GM12878 (cell line): ENCODE measurements at regions not wholly inside any gene's neighbourhood (a gene's known extent, or its start where the extent isn't known, plus 50 kb on each side); places are given as distances from the start of the nearest gene placed in this dataset.

Experiments used
- ATAC-seq: fragments of 200-7000 bp; cut with Tn5 transposase; 3 replicates; pipeline ENCODE4 v1.9.1; 2020; ENCODE audit warnings: mild to moderate bottlenecking, moderate library complexity
- BruUV-seq: library from RNA; stranded (reverse); fragments of 400-500 nt; replicated peaks from 2 replicates; lab custom pipeline; 2021; lab: Mats Ljungman, UMichigan
- CTCF ChIA-PET: fragments of 300-600 bp; sonication (Branson Sonifier 250); formaldehyde crosslinking; extraction: SDS; loops from one replicate; lab custom pipeline; 2021; ENCODE audit warnings: inconsistent platforms; lab: Yijun Ruan, JAX
- POLR2A ChIA-PET: fragments of 350-600 bp; formaldehyde crosslinking; extraction: SDS; loops from one replicate; lab custom pipeline; 2021; ENCODE audit warnings: inconsistent platforms; lab: Charles Lee
- RAD21 ChIA-PET: fragments of 300-600 bp; sonication (Branson Sonifier 250); formaldehyde crosslinking; loops from one replicate; lab custom pipeline; 2023; ENCODE audit warnings: antibody characterized with exemption; ENCODE audit not compliant: unreplicated experiment; lab: Charles Lee
- SMC1A ChIA-PET: fragments of 300-600 bp; sonication (Branson Sonifier 250); formaldehyde crosslinking; loops from one replicate; lab custom pipeline; 2023; ENCODE audit not compliant: unreplicated experiment, uncharacterized antibody; lab: Charles Lee
- DNase-seq: peaks from one replicate; pipeline ENCODE4 v3.0.0-alpha.2; 2011; ENCODE audit warnings: low read depth, low spot score
- FAIRE-seq: peaks from 3 replicates; lab custom pipeline; 2011; peaks lifted over from hg19 to GRCh38; lab: Jason Lieb, UNC
- H2AFZ ChIP-seq: 2 replicates; pipeline ENCODE4 v1.6.0; 2011; ENCODE audit warnings: low read depth, low read length, control low read depth; ENCODE audit not compliant: control insufficient read depth
- H3K27ac ChIP-seq: 2 replicates; pipeline ENCODE4 v1.5.1; 2011; ENCODE audit warnings: control low read depth; ENCODE audit not compliant: control insufficient read depth, insufficient read depth
- H3K27me3 ChIP-seq, 2 experiments: replicated peaks in 1 of 2; 2 replicates each; pipeline versions ENCODE4 v1.6.0 to v1.6.1; 2011; ENCODE audit warnings: low read length in 1 of 2; ENCODE audit not compliant: control insufficient read depth in 2 of 2, insufficient read depth in 2 of 2
- H3K36me3 ChIP-seq, 2 experiments: 2 replicates each; pipeline ENCODE4 v1.5.1; 2011; ENCODE audit warnings: low read length in 1 of 2; ENCODE audit not compliant: control insufficient read depth in 2 of 2, insufficient read depth in 2 of 2
- H3K4me1 ChIP-seq: 2 replicates; pipeline ENCODE4 v1.6.1; 2011; ENCODE audit warnings: mild to moderate bottlenecking, low read length, moderate library complexity, mixed read lengths; ENCODE audit not compliant: control insufficient read depth, insufficient read depth
- H3K4me2 ChIP-seq: 2 replicates; pipeline ENCODE4 v1.6.0; 2011; ENCODE audit warnings: control low read depth; ENCODE audit not compliant: control insufficient read depth, insufficient read depth
- H3K4me3 ChIP-seq: fragments of 200-600 bp; sonication (generic); 2 replicates; pipeline ENCODE4 v1.5.1; 2016
- H3K79me2 ChIP-seq: 2 replicates; pipeline ENCODE4 v1.6.0; 2011; ENCODE audit warnings: low read length; ENCODE audit not compliant: control insufficient read depth, insufficient read depth
- H3K9ac ChIP-seq: 2 replicates; pipeline ENCODE4 v1.8.0; 2011; ENCODE audit warnings: low read length, control low read depth, mixed read lengths; ENCODE audit not compliant: control insufficient read depth, insufficient read depth
- H3K9me3 ChIP-seq: replicated peaks from 3 replicates; pipeline ENCODE4 v1.5.1; 2011; ENCODE audit warnings: mild to moderate bottlenecking, low read length; ENCODE audit not compliant: control insufficient read depth, insufficient read depth
- H4K20me1 ChIP-seq: 2 replicates; pipeline ENCODE4 v1.6.0; 2011; ENCODE audit not compliant: control insufficient read depth, insufficient read depth
- HDGF ChIP-seq: fragments of 450-650 bp; IDR thresholded peaks from 2 replicates; pipeline ENCODE4 v1.6.1; 2016; ENCODE audit warnings: antibody characterized with exemption
- NRF1 ChIP-seq: conservative IDR thresholded peaks from 2 replicates; pipeline ENCODE4 v1.6.1; 2011; ENCODE audit warnings: mild to moderate bottlenecking, low read depth, low read length, improper control_type of control experiment
- PAX8 ChIP-seq: fragments of 450-650 bp; IDR thresholded peaks from 2 replicates; pipeline ENCODE4 v1.6.1; 2017; ENCODE audit warnings: mild to moderate bottlenecking, moderate library complexity
- RFX5 ChIP-seq: IDR thresholded peaks from 2 replicates; pipeline ENCODE4 v1.6.1; 2011; ENCODE audit warnings: low read depth, low read length, improper control_type of control experiment
- STAT1 ChIP-seq: fragments of 450-650 bp; conservative IDR thresholded peaks from 2 replicates; pipeline ENCODE4 v1.6.1; 2014; ENCODE audit warnings: antibody characterized with exemption, mild to moderate bottlenecking
- STAT3 ChIP-seq: IDR thresholded peaks from 2 replicates; pipeline ENCODE4 v1.6.1; 2011; ENCODE audit warnings: low read depth, low read length, improper control_type of control experiment
- ZNF24 ChIP-seq: fragments of 450-650 bp; IDR thresholded peaks from 2 replicates; pipeline ENCODE4 v1.6.1; 2017; ENCODE audit warnings: antibody characterized with exemption, mild to moderate bottlenecking
- ZZZ3 ChIP-seq: IDR thresholded peaks from 2 replicates; pipeline ENCODE4 v1.6.1; 2011; ENCODE audit warnings: low read depth; ENCODE audit not compliant: control insufficient read depth, insufficient read length
- WGBS: methylation state at CpG from one replicate; pipeline ENCODE4 v1.1.6; 2016; ENCODE audit warnings: low lambda C conversion rate; ENCODE audit not compliant: insufficient replicate concordance, insufficient coverage; ENCODE audit errors: missing lambda C conversion rate; 5-methylcytosine and 5-hydroxymethylcytosine counted together
- in situ Hi-C: fragments of 300-500 bp; cut with MboI; formaldehyde crosslinking; loops from 9 replicates; pipeline ENCODE4 v1.14.3; 2018; ENCODE audit warnings: mixed read lengths
- intact Hi-C: fragments of 100-400 bp; cut with micrococcal nuclease; formaldehyde crosslinking; loops from one replicate; pipeline ENCODE4 v1.14.2; 2022; ENCODE audit not compliant: unreplicated experiment
- TF ChIP-seq, protein P1 (sequence below): IDR thresholded peaks from 2 replicates; pipeline ENCODE4 v1.6.1; 2012; ENCODE audit warnings: mild to moderate bottlenecking, low read depth, low read length

DNA sequence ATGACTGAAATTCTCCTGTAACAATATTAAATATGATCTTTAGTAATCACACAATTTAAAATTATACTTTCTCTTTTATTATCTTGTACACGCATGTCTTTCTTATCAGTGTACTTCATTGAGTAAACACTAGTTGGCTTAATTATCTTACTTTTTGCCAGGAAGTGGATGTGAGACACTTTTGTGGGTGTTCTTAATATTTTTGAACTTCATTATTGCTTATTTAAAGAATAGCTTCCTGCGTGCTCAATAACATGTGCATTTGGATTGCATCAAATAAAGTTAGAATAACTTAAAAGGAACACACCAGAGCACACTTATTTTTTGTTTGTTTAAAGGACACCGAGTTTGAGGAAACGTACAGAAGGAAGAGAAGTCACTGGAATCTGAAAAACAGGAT, 128.5 kb upstream of the VEGFC start (continued):
- TF ChIP-seq, protein P1, sequence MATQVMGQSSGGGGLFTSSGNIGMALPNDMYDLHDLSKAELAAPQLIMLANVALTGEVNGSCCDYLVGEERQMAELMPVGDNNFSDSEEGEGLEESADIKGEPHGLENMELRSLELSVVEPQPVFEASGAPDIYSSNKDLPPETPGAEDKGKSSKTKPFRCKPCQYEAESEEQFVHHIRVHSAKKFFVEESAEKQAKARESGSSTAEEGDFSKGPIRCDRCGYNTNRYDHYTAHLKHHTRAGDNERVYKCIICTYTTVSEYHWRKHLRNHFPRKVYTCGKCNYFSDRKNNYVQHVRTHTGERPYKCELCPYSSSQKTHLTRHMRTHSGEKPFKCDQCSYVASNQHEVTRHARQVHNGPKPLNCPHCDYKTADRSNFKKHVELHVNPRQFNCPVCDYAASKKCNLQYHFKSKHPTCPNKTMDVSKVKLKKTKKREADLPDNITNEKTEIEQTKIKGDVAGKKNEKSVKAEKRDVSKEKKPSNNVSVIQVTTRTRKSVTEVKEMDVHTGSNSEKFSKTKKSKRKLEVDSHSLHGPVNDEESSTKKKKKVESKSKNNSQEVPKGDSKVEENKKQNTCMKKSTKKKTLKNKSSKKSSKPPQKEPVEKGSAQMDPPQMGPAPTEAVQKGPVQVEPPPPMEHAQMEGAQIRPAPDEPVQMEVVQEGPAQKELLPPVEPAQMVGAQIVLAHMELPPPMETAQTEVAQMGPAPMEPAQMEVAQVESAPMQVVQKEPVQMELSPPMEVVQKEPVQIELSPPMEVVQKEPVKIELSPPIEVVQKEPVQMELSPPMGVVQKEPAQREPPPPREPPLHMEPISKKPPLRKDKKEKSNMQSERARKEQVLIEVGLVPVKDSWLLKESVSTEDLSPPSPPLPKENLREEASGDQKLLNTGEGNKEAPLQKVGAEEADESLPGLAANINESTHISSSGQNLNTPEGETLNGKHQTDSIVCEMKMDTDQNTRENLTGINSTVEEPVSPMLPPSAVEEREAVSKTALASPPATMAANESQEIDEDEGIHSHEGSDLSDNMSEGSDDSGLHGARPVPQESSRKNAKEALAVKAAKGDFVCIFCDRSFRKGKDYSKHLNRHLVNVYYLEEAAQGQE: no peak
- TF ChIP-seq HDGF (no peak), ZZZ3 (no peak), RFX5 (no peak), PAX8 (no peak), STAT1 (no peak)

DNA sequence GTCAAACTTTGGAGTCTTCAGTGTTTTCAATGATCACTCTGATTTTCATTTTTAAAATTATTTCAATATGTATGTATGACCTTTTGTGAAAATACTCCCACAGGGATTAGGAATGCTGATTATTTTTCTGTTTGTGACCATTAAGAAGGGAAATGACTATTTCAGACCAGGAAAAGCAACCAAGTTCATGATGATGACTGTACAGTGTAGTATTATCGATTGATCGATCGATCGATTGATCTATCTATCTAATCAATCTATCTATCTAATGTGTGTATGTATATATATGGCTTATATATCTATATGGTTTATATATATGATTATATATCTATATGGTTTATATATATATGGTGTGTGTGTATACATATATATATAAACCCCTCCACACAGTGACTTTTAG, 131.5 kb upstream of the VEGFC start:
- no peak for DNase-seq
- H3K27ac ChIP-seq: no peak overlapping the region
- intact Hi-C loops: no loop called here
- no peaks in the 10 kb centered on the region for H4K20me1 ChIP-seq
- ATAC-seq: no peak
- ChIA-PET CTCF (no interaction called here), SMC1A (no interaction called here), POLR2A (no interaction called here), RAD21 (no interaction called here)
- H3K4me3 ChIP-seq: no peak overlapping the region
- no peaks in the 10 kb centered on the region for H3K9me3 ChIP-seq
- H3K36me3 ChIP-seq: no peaks in the 10 kb centered on the region
- FAIRE-seq: no peak
- no TSS peak for BruUV-seq
- TF ChIP-seq STAT3 (no peak), NRF1 (no peak), ZNF24 (no peak)
- H3K4me1 ChIP-seq: no peaks in the 10 kb centered on the region
- no peak overlapping the region for H3K4me2 ChIP-seq
- 93% methylated on average over 4 of the region's 4 CpGs for WGBS
- H2AFZ ChIP-seq: no peak overlapping the region
- H3K27me3 ChIP-seq: no peaks in the 10 kb centered on the region
- in situ Hi-C loops: no loop called here
- H3K79me2 ChIP-seq: no peaks in the 10 kb centered on the region
- no peak overlapping the region for H3K9ac ChIP-seq
